Right renal pelvis (tissue), 4 donors: ENCODE measurements at regions not wholly inside any gene's neighbourhood (a gene's known extent, or its start where the extent isn't known, plus 50 kb on each side); places are given as distances from the start of the nearest gene placed in this dataset.

Experiments used
- DNase-seq, 4 donors: peaks; one replicate each; pipeline ENCODE4 v3.0.0-alpha.2; 2013; ENCODE audit warnings: low read depth in 4 of 4, low spot score in 3 of 4, missing footprints in 1 of 4

DNA sequence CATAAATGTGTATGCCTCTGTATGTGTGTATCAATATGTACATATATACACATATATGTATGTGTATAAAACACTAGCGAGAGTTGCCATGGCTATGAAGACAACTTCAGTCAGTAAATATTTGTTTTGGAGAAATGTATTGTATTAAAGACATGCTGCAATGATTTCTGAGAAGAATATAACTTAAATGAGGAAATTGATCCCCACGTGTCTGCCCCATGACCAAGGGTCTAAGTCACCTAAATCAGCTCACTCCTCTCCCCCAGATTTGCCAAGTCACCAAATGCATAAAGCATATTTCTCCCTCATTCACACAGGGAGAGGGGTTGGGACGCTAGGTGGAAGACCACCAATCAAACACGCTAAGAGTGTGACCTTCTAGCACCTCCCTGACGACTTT lies 58.3 kb upstream of the LYST start:
- no peak for DNase-seq

DNA sequence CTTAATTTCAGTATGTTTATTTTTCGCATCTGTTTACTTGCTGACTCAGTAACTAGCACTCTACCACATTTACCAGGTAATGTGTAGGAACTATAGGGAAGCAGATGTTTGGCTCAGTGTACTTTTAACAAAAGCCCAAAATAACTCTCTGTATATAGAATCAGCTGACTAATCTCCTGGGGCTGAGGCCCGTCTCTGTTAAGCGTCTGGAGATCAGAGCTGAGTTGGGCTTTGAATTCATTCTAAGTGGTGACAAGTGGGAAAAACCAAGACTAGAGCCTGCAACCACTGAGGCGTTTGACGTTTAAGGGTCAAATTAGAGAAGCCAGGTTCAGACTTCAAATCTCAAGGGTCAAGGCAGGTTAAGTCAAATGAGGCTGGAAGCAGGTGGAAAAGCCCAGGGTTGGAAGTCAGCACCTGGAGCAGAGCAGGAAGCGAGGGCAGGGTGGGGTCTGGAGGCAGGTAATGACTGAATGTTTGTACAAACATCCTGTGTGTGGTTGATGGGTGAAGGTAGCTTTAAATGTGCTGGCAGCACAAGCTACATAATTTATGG lies 56.8 kb upstream of the LYST start:
- DNase-seq, result no peak

DNA sequence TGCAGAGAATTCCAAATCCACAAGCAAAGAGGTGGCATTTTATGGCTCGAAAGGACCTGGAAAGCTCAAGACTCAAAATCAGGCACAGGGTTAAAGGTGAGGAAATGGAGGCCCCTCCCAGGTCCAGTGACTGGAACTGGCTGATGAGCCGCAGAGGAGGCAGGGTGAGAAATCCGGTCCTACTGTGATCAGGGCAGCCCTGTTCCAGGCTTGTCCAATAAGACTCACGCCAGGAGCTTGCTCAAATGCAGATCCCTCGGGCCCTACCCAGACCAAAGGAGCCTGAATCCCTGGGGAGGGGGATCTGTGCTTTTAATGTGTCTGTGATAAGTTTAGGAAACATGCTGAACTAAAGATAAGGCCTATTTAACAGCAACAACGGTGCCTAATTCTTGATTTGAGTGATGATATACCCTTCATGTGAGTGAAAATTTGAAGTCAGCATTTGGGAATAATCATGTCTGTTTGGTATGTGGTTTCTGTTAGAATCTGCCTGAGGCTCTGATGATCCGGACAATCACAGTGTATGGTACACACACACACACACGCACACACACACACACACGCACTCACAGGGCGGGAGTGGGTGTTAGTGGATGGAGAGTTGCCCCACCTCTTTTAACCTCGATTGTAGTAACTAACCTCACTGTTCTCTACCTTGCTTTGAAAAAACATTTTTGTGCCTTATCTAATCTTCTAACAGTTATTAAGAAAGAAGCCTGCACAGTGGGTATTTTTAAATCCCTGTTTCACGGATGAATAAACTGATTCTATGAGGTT lies 54.1 kb upstream of the LYST start:
- no peak for DNase-seq

DNA sequence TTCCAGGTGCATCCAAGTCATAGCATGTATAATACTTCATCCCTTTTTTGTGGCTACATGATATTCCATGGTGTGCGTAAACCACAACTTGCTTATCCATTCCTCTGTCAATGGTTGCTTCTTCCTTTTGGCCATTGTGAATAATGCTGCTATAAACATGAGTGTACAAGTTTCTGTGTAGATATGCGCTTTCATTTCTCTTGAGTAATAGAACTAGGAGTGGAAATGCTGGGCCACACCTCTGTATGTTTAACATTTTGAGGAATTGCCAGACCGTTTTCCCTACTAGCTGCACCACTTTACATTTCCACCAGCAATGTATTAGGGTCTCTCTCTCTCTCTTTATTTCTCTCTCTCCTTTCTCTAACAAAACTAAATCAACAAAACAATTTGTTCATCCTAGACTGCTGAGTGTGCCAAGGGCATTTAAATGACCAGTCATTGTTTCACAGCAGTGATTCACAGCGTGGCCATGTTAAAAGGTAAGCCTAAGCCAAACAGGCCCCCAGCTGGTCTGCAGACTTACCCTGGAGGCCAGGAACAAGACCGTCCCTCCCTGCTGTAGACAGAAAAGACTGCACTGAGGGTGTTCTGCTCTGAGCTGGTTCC lies 53.2 kb upstream of the LYST start:
- DNase-seq, result no peak

DNA sequence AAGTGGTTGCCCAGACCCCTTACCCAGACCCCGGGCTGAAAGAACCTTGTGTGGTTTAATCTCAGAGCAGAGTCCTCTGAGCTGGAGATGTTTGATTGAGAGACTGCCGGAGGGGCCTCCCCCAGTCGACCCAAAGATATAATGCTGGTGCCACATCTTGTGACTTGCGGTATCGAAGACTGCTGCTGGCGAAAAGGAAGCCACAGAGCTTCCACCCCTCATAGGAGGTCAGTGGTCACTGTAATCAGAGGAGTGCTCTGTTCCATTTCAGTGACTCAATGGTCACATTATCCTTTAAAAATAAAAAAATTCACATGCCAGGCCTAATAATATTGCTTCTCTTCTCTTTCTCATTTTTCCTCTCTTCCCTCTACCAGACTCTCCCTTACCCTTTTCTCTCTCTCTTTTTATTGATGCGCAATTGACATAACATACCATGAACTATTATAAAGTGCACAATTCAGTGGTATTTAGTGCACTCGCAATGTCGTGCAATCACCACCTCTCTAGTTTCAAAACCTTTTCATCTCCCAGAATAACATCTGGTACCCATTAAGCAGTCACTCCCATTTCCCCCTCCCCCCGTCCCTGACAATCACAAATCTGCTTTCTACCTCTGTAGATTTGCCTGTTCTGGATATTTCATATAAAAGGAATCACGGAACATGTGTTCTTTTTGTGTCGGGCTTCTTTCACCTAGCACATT lies 52.6 kb upstream of the LYST start:
- no peak for DNase-seq

DNA sequence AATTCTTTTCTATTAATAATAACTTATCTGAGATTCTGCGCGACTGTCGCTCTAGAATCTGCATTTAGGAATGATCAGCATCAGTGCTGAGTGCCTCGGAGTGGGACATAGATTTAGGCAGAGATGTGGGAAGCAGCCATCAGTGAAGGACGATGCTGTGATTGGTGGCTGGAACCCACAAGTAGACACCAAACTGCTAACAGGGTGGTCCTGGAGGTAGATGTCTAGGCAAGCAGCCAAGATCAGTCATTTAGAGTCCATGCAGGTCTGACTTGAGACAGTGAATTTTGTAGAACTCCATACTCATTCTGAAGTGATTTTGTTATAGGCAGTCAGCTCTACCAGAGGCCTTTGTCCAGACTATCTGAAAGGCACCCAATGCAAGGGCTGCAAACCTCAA lies 51.8 kb upstream of the LYST start:
- DNase-seq, result no peak

DNA sequence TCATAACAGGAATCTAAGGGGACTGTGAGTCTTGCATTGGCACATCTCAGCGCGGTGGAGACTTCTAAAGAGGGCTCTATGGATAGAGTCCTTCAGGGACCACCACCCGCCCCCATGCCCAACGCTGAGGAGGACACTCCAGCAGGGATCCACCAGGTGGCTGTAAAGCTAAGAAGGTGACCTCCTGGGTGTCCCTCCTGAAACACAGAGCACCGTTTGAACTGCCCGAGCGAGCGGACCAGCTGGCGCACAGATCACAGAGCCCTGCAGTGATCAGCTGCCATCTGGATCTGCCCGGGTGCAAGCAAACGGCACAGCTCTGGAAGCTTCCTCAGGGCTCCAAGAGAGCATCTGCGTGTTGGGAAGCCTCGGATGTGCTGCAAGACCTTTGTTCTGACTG lies 51.3 kb upstream of the LYST start:
- no peak for DNase-seq

DNA sequence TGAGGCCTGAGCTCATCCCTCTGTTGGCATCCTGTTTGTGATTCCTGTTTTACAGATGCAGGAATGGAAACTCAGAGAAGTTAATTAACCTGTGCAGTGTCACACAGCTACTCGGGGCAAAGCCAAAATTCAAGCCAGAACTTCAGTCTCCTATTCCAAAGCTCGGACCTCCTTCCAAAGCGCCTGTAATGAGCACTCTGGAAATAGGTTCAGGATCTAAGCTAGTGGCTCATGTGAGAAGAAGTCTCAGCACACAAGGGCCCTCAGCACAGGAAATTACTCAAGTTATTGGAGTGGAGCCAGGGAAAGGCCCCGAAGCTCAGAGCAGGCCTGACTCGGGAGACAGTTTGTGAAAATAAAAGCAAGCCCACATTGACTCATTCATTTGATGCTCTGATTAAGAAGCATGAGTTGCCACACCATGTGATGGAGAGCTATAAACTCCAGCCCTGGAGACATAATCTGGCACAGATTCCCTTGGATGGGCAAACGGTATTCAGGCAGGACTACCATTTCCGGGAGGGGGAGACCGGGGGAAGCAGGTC lies 50.6 kb upstream of the LYST start:
- DNase-seq, result peak; percentile 20 to 72 (median 62)
